ENCODE measurements at regions not wholly inside any gene's neighbourhood (a gene's known extent, or its start where the extent isn't known, plus 50 kb on each side); places are given as distances from the start of the nearest gene placed in this dataset.

DNA sequence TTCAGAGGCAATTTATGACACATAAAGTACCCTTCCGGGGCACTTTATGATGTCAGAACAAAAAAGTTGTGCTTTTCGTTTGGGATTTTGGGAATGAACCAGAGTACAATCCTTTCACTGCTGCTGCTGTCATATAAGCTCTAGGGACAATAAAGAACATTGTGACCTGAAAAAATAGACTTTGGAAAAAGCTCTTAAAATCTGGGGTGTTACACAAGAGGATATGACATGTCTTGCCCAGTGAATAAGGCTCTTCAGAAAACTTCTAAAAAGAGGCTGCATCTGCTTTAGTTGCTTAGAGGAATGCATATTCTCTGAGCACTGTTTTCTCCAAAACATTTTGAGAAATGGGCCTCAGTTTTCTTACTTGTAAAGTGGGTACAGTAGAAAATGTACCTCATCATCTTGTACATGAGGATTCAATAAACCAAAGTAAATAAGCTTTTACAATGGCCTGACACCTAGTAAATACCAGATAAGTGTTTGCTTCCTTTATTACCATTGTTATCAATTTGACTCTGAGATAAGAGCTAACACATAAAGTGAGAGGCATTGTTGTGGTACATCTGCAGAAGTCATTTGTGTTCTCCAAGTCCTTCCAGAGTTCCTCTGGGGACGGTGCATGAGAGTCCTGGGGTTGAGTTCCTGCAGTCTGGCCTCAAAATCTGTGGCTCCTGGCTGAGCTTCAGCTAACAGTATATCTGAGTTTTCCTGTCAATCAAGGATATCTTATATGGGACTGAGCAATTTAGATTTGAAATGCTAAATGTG is 67.4 kb upstream of the EDNRB start:
- TF ChIP-seq CTCF (IDR thresholded peaks at IDR 0.05) (no peak), EZH2 (IDR thresholded peaks at IDR 0.05) (no peak)

All from neural progenitor cell (in vitro differentiated cells).